SJSA1 (cell line): ENCODE measurements at regions not wholly inside any gene's neighbourhood (a gene's known extent, or its start where the extent isn't known, plus 50 kb on each side); places are given as distances from the start of the nearest gene placed in this dataset.
"Not testable (repeated sequence)": the region's sequence is repeated elsewhere in the genome, so short reads cannot be mapped to it uniquely, and the experiment has no call there.

Source experiments
- DNase-seq, 2 experiments: peaks; one replicate each; pipeline ENCODE4 v3.0.0-alpha.2; 2015 to 2020; ENCODE audit warnings: low spot score in 2 of 2, low read depth in 1 of 2
- H3K27ac ChIP-seq: fragments of 250-450 bp; sonication (Bioruptor Pico); 2 replicates; pipeline ENCODE4 v1.5.1; 2020; ENCODE audit warnings: mild to moderate bottlenecking, moderate library complexity
- H3K27me3 ChIP-seq: fragments of 250-450 bp; sonication (Bioruptor Pico); replicated peaks from 2 replicates; pipeline ENCODE4 v1.5.1; 2020; ENCODE audit warnings: mild to moderate bottlenecking, moderate library complexity
- H3K36me3 ChIP-seq: fragments of 250-450 bp; sonication (Bioruptor Pico); 2 replicates; pipeline ENCODE4 v1.5.1; 2020; ENCODE audit warnings: mild to moderate bottlenecking
- H3K4me1 ChIP-seq: fragments of 250-450 bp; sonication (Bioruptor Pico); replicated peaks from 2 replicates; pipeline ENCODE4 v1.6.1; 2021; ENCODE audit warnings: mild to moderate bottlenecking
- H3K4me3 ChIP-seq: fragments of 250-450 bp; sonication (Bioruptor Pico); 2 replicates; pipeline ENCODE4 v1.5.1; 2020; ENCODE audit warnings: mild to moderate bottlenecking
- H3K9me3 ChIP-seq: fragments of 250-450 bp; sonication (Bioruptor Pico); replicated peaks from 2 replicates; pipeline ENCODE4 v1.5.1; 2020; ENCODE audit warnings: mild to moderate bottlenecking

DNA sequence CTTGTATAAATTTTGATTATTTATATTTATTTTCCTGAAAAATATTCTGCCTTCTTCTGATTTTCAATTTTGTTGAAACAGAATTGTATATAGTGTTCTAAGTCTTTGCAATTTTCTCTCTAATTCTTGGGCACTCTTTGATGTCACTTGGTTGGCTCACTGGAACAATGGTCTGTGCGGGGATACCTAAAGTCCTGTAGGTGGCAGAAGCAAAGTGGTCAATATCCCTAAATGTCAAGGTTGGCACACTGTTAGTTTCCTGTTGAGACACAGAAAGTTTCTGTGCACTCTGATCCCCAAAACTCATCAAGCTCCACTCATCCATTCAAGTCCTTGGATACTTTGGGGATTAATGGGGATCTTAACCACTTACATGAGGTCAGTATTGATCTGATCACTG is 480.8 kb upstream of the CCNG1 start:
- H3K9me3 ChIP-seq, result peaks cover 6% of the 10 kb centered on the region
- no peaks in the 10 kb centered on the region for H3K4me1 ChIP-seq
- no peaks in the 10 kb centered on the region for H3K36me3 ChIP-seq
- no peak overlapping the region for H3K27ac ChIP-seq
- no peaks in the 10 kb centered on the region for H3K27me3 ChIP-seq
- no peak overlapping the region for H3K4me3 ChIP-seq
- DNase-seq, result no peak

DNA sequence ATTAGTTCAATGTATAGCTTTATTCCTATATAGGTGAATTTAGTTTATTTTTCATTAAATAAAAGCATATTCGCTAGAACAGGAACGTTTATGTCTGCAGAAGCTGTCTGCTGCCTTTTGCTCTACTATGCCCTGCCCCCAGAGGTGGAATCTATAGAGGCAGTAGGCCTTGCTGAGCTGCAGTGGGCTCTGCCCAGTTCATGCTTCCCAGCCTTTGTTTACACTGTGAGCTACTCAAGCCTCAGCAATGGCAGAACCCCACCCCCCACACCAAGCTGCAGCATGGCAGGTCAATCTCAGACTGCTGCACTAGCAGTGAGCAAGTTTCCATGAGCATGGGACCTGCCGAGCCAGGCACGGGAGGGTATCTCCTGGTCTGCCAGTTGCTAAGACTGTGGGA is 473.3 kb upstream of the CCNG1 start:
- H3K9me3 ChIP-seq, result peaks cover 16% of the 10 kb centered on the region
- H3K4me3 ChIP-seq, H3K4me1 ChIP-seq, H3K27me3 ChIP-seq, H3K36me3 ChIP-seq, H3K27ac ChIP-seq, DNase-seq: not testable (repeated sequence)

DNA sequence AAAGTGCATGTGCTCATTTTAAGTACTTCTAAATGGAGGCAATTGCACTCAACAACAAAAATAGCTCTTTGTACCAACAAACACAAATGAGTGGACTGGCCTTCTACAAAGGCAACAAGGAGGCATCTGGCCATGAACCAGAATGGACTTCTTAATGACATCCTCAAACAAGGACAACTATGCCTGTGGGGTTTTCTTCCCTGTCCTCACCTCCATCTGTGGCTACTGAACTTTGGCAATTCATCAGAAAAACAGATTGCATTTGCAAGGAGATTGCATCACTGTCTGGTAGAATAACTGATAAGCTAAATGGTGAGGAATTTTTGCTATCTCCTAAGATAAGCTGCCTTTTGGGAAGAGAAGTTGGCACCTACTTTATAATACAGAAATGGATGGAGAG is 447.3 kb upstream of the CCNG1 start:
- H3K27me3 ChIP-seq, result no peaks in the 10 kb centered on the region; the same call in 1 of the 2 replicates

DNA sequence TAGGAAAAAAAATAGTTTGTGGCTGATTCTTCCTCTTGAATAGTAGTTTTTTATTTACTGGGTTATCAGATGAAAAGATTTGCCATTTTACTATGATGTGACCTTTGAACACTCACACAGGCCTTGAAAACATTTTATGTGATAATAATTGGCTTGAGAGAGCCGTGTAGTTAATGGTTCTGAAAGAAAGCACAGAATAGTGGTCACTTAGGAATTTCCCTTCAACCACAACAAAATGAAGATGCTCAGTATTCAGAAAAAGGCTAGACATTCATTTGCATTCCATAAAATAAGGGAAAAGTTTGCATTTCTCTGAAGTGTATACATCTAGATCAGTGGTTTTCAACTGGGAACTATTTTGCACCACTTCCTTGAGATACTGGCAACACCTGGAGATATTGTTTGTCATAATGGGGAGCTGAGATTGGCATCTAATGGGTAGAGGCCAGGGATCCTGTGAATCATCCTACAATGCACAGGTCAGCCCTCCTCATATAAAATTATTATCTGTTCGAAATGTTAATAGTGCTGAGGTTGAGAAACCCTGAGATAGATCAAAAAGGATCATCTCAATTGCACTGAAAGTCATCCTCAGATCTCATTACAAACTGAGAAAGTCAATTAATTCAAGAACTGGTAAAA is 446.4 kb upstream of the CCNG1 start:
- Histone ChIP-seq H3K27ac (no peak overlapping the region), H3K27me3 (no peaks in the 10 kb centered on the region; the same call in 1 of the 2 replicates), H3K4me3 (no peak overlapping the region), H3K36me3 (no peaks in the 10 kb centered on the region), H3K4me1 (no peaks in the 10 kb centered on the region), H3K9me3 (peaks cover 13% of the 10 kb centered on the region; the same call in 1 of the 2 replicates)
- no peak for DNase-seq

More for the DNA sequence above, 447.3 kb upstream of the CCNG1 start:
- Histone ChIP-seq H3K36me3 (no peaks in the 10 kb centered on the region), H3K27ac (no peak overlapping the region), H3K9me3 (peaks cover 13% of the 10 kb centered on the region; the same call in 1 of the 2 replicates), H3K4me3 (no peak overlapping the region), H3K4me1 (no peaks in the 10 kb centered on the region)
- DNase-seq, result no peak

DNA sequence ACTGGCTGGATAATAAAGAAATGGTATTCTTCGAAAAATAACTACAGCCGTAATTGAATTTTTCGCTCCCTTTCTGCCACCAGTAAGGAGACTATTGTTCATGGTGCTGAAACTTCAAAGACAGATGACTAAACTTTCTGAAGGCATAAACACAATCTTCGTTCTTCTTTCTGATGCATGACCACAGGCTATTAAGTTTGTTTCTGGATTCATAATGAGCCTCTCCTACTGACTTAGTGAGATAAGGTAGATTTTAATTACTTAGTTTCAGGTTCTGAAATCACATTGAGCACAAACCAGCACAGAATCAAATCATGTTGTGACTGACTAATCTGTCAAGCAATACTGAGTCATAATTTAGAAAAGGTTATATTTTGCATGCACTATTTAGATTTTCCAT is 441.8 kb upstream of the CCNG1 start:
- no peaks in the 10 kb centered on the region for H3K4me1 ChIP-seq
- H3K27ac ChIP-seq, result no peak overlapping the region
- H3K4me3 ChIP-seq, result no peak overlapping the region
- H3K9me3 ChIP-seq, result 0 out of 2 replicates have a peak, but pooled peaks cover 2% of the 10 kb centered on the region
- no peak for DNase-seq
- no peaks in the 10 kb centered on the region for H3K27me3 ChIP-seq
- no peaks in the 10 kb centered on the region for H3K36me3 ChIP-seq

DNA sequence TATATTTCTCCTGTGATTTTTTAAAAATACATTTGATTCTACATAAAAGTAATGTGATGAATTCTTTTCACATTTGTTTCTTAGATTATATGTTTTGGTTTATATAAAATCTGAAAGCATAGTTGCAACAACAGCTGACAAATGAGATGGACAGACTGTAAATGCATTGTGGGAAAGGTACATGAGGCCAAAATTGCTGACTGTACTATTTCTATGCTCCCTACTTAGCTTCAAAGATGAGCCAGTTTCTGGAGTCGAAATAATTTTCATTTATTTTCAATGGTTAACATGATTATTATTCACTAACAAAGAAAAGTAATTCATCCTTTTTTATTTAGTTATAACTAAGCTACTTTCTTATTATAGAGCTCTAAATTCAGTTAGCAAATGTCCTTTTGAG is 441.3 kb upstream of the CCNG1 start:
- Histone ChIP-seq H3K4me1 (no peaks in the 10 kb centered on the region), H3K27me3 (no peaks in the 10 kb centered on the region), H3K4me3 (no peak overlapping the region), H3K27ac (no peak overlapping the region), H3K36me3 (no peaks in the 10 kb centered on the region), H3K9me3 (0 out of 2 replicates have a peak, but pooled peaks cover 2% of the 10 kb centered on the region)
- DNase-seq, result no peak

DNA sequence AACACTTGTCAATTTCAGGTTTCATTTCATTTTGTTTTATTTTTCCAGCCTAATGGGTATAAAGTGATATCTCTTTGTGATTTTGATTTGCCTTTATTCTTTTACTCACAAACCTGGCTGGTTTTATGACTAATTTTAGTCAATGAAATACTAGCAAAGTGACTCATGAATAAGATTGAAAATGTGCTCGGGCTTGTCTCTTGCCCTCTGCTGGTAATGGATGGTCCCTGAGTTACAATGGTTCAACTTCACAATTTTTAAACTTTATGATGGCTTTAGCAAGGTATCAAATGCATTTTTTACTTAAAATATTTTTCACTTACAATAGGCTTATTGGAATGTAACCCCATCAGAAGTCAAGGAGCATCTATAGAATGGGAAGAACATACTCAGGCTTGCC is 431.4 kb upstream of the CCNG1 start:
- H3K9me3 ChIP-seq, result peaks cover 3% of the 10 kb centered on the region
- no peaks in the 10 kb centered on the region for H3K36me3 ChIP-seq
- no peaks in the 10 kb centered on the region; the same call in 1 of the 2 replicates for H3K27me3 ChIP-seq
- no peak for DNase-seq
- no peak overlapping the region for H3K27ac ChIP-seq
- no peak overlapping the region for H3K4me3 ChIP-seq
- H3K4me1 ChIP-seq, result no peaks in the 10 kb centered on the region

DNA sequence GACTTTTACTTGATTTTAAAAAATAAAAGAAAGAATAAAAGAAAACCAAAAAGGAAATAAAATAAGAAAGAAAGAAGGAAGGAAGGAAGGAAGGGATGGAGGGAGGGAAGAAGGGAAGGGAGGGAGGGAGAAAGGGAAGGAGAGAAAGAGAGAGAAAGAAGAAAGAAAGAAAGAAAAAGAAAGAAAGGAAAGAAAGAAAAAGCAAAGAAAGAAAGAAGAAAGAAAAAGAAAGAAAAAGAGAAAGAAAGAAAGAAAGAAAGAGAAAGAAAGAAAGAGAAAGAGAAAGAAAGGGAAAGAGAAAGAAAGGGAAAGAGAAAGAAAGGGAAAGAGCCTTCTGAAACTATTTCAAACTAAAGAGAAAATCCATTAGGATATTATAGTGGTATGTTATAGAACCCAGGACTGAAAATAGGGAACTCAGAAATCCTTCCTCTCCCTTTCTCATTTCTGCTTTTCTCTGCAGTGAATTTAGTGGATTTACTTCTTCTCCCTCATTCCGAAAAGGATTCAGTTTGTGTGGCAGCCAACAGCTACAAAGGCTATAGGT is 414.7 kb upstream of the CCNG1 start:
- Histone ChIP-seq H3K4me3 (no peak overlapping the region), H3K4me1 (no peaks in the 10 kb centered on the region), H3K27ac (no peak overlapping the region), H3K36me3 (no peaks in the 10 kb centered on the region), H3K9me3 (peaks cover 5% of the 10 kb centered on the region), H3K27me3 (no peaks in the 10 kb centered on the region)
- no peak for DNase-seq

DNA sequence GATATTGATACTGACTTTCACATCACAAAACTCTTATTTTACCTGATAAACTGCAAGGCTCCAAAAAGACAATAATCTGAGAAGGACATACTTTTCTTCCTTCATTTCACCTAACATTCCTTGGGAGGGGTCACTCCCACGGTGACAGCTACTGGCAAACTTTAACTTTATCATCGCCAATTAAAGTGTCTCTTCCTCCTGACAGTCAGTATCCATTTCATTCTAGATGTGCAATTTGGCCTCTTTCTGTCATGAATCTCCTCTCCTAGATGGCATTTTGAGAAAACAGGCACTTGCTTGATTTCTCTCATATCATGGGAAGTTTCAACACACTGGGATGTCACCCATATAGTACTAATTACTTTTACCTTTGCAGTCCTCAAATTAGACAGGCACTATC is 413.5 kb upstream of the CCNG1 start:
- H3K9me3 ChIP-seq, result peaks cover 5% of the 10 kb centered on the region; the same call in 1 of the 2 replicates
- no peaks in the 10 kb centered on the region for H3K4me1 ChIP-seq
- H3K4me3 ChIP-seq, result no peak overlapping the region
- no peak overlapping the region for H3K27ac ChIP-seq
- H3K27me3 ChIP-seq, result no peaks in the 10 kb centered on the region
- no peaks in the 10 kb centered on the region for H3K36me3 ChIP-seq
- no peak for DNase-seq

DNA sequence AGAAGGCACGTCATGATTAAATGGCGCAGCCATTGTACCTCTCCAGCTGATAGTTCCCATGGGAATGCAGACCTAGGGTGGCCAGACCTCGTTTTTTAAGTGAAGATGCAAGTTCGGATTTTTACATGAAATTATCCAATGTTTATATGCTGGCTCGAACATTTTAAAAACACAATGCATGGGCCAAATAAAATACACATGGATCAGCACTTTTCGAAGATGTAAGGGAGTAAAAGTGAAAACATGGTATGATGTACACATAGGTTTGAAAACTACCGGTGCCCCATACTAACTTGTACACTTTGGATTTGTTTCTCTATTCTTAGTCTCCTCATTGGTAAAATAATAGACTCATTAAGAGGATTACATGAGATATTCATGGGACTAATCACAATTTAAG is 412.5 kb upstream of the CCNG1 start:
- Histone ChIP-seq H3K9me3 (peaks cover 5% of the 10 kb centered on the region; the same call in 1 of the 2 replicates), H3K27ac (no peak overlapping the region), H3K4me1 (no peaks in the 10 kb centered on the region), H3K27me3 (no peaks in the 10 kb centered on the region), H3K36me3 (no peaks in the 10 kb centered on the region), H3K4me3 (no peak overlapping the region)
- no peak for DNase-seq

DNA sequence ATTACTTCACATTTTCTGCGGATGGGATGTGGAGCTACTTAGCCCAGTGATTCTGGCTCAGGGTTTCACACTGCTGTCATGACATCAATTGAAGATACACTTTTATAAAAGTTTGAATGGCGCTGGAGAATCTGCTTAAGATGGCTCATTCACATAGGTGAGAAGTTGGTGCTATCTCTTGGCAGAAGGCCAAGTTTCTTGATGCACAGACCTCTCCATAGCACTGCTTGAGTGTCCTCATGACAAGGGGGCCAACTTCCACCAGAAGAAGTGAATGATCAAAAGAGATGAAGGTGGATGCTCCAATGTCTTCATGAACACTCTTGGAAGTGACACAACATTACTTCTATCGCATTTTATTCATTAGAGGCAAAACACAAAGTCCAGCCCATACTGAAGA is 403.7 kb upstream of the CCNG1 start:
- Histone ChIP-seq H3K36me3 (no peaks in the 10 kb centered on the region), H3K9me3 (peaks cover 3% of the 10 kb centered on the region), H3K27ac (no peak overlapping the region), H3K4me3 (no peak overlapping the region), H3K27me3 (no peaks in the 10 kb centered on the region), H3K4me1 (no peaks in the 10 kb centered on the region)
- DNase-seq, result no peak

DNA sequence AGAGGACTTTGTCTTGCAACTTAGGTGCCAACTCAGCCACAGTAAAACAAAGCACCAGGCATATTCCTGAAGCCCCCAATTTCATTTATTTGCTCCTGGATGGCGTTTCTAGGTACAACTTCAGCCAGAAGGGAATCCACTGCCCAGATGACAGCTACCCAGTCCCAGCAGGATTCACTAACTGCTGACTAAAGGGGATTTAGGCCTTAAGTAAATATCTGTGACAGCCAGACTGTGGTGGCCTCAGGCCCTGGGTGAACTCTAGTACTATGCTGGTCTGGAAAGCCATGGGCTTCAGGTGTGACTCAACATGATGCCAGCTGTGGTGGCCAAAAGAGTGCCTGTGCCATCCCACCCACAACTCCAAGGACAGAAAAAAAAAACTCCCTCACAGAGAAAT is 396.1 kb upstream of the CCNG1 start:
- Histone ChIP-seq H3K36me3 (no peaks in the 10 kb centered on the region), H3K4me1 (no peaks in the 10 kb centered on the region), H3K27ac (no peak overlapping the region), H3K9me3 (peaks cover 5% of the 10 kb centered on the region), H3K27me3 (no peaks in the 10 kb centered on the region), H3K4me3 (no peak overlapping the region)
- no peak for DNase-seq

DNA sequence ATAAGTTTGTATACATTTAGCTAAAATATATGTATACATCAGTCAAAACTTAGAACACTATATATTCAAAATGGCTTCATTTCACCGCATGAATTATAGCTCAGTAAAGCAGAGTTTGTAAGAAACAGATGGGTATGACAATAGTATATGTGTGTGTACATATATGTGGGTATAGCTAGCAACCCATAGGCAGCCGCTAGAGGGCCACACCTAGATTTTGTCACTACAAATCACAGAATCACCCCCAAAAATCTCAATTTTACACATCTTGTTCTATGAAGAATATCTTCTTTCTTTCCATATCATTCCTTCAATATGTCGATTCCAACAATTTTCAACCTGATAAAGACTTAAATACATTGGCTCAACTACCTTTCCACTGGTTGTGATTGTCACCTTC is 357.8 kb upstream of the CCNG1 start:
- Histone ChIP-seq H3K4me3 (no peak overlapping the region), H3K27me3 (no peaks in the 10 kb centered on the region), H3K4me1 (no peaks in the 10 kb centered on the region), H3K9me3 (peaks cover 3% of the 10 kb centered on the region; the same call in 1 of the 2 replicates), H3K27ac (no peak overlapping the region), H3K36me3 (no peaks in the 10 kb centered on the region)
- no peak for DNase-seq

DNA sequence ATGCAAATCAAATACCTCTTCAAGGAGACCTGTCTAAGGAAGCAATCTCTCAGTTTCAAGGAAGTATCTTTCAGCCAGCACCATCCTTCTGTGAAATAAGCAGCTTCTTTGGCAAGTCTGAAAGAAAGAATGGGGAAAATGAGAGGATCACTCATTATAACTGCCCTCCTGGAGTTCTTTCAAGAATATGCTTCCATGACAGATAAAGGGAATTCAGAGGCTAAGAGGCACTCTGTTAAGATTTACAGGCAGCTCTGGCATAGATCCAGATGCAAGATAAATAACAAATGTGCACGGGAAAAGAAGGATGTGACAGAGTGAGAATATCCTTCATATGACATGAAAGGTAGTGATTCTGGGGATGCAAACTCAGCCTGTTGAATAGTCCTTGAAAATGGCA is 348.2 kb upstream of the CCNG1 start:
- no peaks in the 10 kb centered on the region for H3K36me3 ChIP-seq
- no peak overlapping the region for H3K4me3 ChIP-seq
- peaks cover 7% of the 10 kb centered on the region; the same call in 1 of the 2 replicates for H3K9me3 ChIP-seq
- H3K27ac ChIP-seq, result no peak overlapping the region
- no peak for DNase-seq
- no peaks in the 10 kb centered on the region for H3K4me1 ChIP-seq
- no peaks in the 10 kb centered on the region for H3K27me3 ChIP-seq

DNA sequence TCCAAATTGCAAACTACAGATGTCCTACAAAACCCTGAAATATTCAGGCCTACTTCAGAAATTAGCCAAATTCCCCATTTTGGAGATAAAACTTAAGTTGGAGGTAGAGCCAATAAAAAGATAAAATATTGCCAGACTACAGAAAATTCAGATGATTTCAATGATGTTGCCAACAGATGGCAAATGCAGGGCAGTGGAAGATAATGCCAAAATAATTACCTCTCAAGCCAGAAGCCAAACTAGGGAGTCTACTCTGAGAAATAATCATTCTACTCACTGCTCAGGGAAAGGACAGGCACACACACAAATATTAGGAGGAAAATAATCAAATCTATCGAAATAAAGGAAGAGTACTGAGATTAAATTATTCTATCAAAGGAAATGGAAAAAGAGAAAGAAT is 347.5 kb upstream of the CCNG1 start:
- no peaks in the 10 kb centered on the region for H3K36me3 ChIP-seq
- peaks cover 10% of the 10 kb centered on the region; the same call in 1 of the 2 replicates for H3K9me3 ChIP-seq
- no peak overlapping the region for H3K27ac ChIP-seq
- H3K4me1 ChIP-seq, result no peaks in the 10 kb centered on the region
- no peaks in the 10 kb centered on the region for H3K27me3 ChIP-seq
- no peak for DNase-seq
- H3K4me3 ChIP-seq, result no peak overlapping the region
